Activated naive CD8-positive, alpha-beta T cell treated with anti-CD3 and anti-CD28 coated beads for 36 hours (primary cell): ENCODE measurements at regions not wholly inside any gene's neighbourhood (a gene's known extent, or its start where the extent isn't known, plus 50 kb on each side); places are given as distances from the start of the nearest gene placed in this dataset.
"Not testable (repeated sequence)": the region's sequence is repeated elsewhere in the genome, so short reads cannot be mapped to it uniquely, and the experiment has no call there.

Experiments used
- DNase-seq: peaks from one replicate; pipeline ENCODE4 v3.0.0; 2021
- H3K27ac Mint-ChIP-seq: one replicate; pipeline ENCODE4 v1.8.0; 2022; ENCODE audit warnings: mild to moderate bottlenecking, moderate library complexity, mixed read lengths
- H3K27me3 Mint-ChIP-seq: one replicate; pipeline ENCODE4 v1.8.0; 2022; ENCODE audit warnings: mild to moderate bottlenecking, mixed read lengths
- H3K36me3 Mint-ChIP-seq: one replicate; pipeline ENCODE4 v1.8.0; 2021; ENCODE audit warnings: mild to moderate bottlenecking, mixed read lengths
- H3K4me1 Mint-ChIP-seq: one replicate; pipeline ENCODE4 v1.8.0; 2021; ENCODE audit warnings: mixed read lengths
- H3K4me3 Mint-ChIP-seq: one replicate; pipeline ENCODE4 v1.8.0; 2022; ENCODE audit warnings: mild to moderate bottlenecking, moderate library complexity, mixed read lengths
- H3K9me3 Mint-ChIP-seq: one replicate; pipeline ENCODE4 v1.8.0; 2022; ENCODE audit warnings: mixed read lengths

GRCh38 chr6:144395826-144396225 lies 110.7 kb downstream of the UTRN start:
- no peak overlapping the region for H3K27ac Mint-ChIP-seq
- no peak overlapping the region for H3K4me3 Mint-ChIP-seq
- no peak for DNase-seq
- H3K9me3 Mint-ChIP-seq, result peaks cover 19% of the 10 kb centered on the region
- H3K27me3 Mint-ChIP-seq, result no peaks in the 10 kb centered on the region
- peaks cover 32% of the 10 kb centered on the region for H3K36me3 Mint-ChIP-seq
- peaks cover 33% of the 10 kb centered on the region for H3K4me1 Mint-ChIP-seq

- no peaks in the 10 kb centered on the region for H3K27me3 Mint-ChIP-seq
- no peak for DNase-seq
- H3K36me3 Mint-ChIP-seq, result peaks cover 36% of the 10 kb centered on the region
- H3K4me1 Mint-ChIP-seq, result peaks cover 33% of the 10 kb centered on the region
- H3K9me3 Mint-ChIP-seq, result peaks cover 19% of the 10 kb centered on the region
- no peak overlapping the region for H3K4me3 Mint-ChIP-seq
- H3K27ac Mint-ChIP-seq, result no peak overlapping the region
These were observed 112.0 kb downstream of the UTRN start for GRCh38 chr6:144397141-144397540.

GRCh38 chr6:144400321-144400720 lies 115.2 kb downstream of the UTRN start:
- DNase-seq, result no peak
- H3K27ac Mint-ChIP-seq, result no peak overlapping the region
- peaks cover 10% of the 10 kb centered on the region for H3K9me3 Mint-ChIP-seq
- no peaks in the 10 kb centered on the region for H3K27me3 Mint-ChIP-seq
- H3K4me1 Mint-ChIP-seq, result peaks cover 14% of the 10 kb centered on the region
- H3K36me3 Mint-ChIP-seq, result peaks cover 36% of the 10 kb centered on the region
- H3K4me3 Mint-ChIP-seq, result no peak overlapping the region

- Mint-ChIP-seq H3K36me3 (peaks cover 31% of the 10 kb centered on the region), H3K4me3 (no peak overlapping the region), H3K27me3 (no peaks in the 10 kb centered on the region), H3K27ac (no peak overlapping the region), H3K4me1 (peaks cover 19% of the 10 kb centered on the region), H3K9me3 (peaks cover 10% of the 10 kb centered on the region)
- no peak for DNase-seq
These were observed 116.9 kb downstream of the UTRN start for GRCh38 chr6:144401736-144402733.

- peaks cover 22% of the 10 kb centered on the region for H3K4me1 Mint-ChIP-seq
- no peak overlapping the region for H3K4me3 Mint-ChIP-seq
- peaks cover 30% of the 10 kb centered on the region for H3K36me3 Mint-ChIP-seq
- no peaks in the 10 kb centered on the region for H3K27me3 Mint-ChIP-seq
- H3K27ac Mint-ChIP-seq, result no peak overlapping the region
- DNase-seq, result no peak
- H3K9me3 Mint-ChIP-seq, result peaks cover 6% of the 10 kb centered on the region
These were observed 117.6 kb downstream of the UTRN start for GRCh38 chr6:144402750-144403149.

- Mint-ChIP-seq H3K27me3 (no peaks in the 10 kb centered on the region), H3K4me1 (peaks cover 13% of the 10 kb centered on the region), H3K9me3 (no peaks in the 10 kb centered on the region), H3K27ac (no peak overlapping the region), H3K4me3 (no peak overlapping the region), H3K36me3 (peaks cover 28% of the 10 kb centered on the region)
- no peak for DNase-seq
These were observed 120.0 kb downstream of the UTRN start for GRCh38 chr6:144405163-144405562.

- Mint-ChIP-seq H3K4me3 (no peak overlapping the region), H3K36me3 (peaks cover 36% of the 10 kb centered on the region)
These were observed 121.7 kb downstream of the UTRN start for GRCh38 chr6:144406796-144407195.

GRCh38 chr6:144408161-144408560 lies 123.0 kb downstream of the UTRN start:
- Mint-ChIP-seq H3K36me3 (peaks cover 30% of the 10 kb centered on the region), H3K4me1 (peaks cover 19% of the 10 kb centered on the region), H3K4me3 (no peak overlapping the region), H3K27me3 (no peaks in the 10 kb centered on the region), H3K9me3 (peaks cover 2% of the 10 kb centered on the region), H3K27ac (no peak overlapping the region)
- DNase-seq, result no peak

More at GRCh38 chr6:144406796-144407195, 121.7 kb downstream of the UTRN start:
- Mint-ChIP-seq H3K4me1 (peaks cover 21% of the 10 kb centered on the region), H3K27ac (no peak overlapping the region), H3K27me3 (no peaks in the 10 kb centered on the region), H3K9me3 (peaks cover 2% of the 10 kb centered on the region)
- no peak for DNase-seq

- no peak for DNase-seq
- no peak overlapping the region for H3K4me3 Mint-ChIP-seq
- no peaks in the 10 kb centered on the region for H3K27me3 Mint-ChIP-seq
- peaks cover 19% of the 10 kb centered on the region for H3K4me1 Mint-ChIP-seq
- peaks cover 3% of the 10 kb centered on the region for H3K9me3 Mint-ChIP-seq
- no peak overlapping the region for H3K27ac Mint-ChIP-seq
- peaks cover 29% of the 10 kb centered on the region for H3K36me3 Mint-ChIP-seq
These were observed 124.9 kb downstream of the UTRN start for GRCh38 chr6:144410059-144410458.

- H3K4me3 Mint-ChIP-seq, H3K9me3 Mint-ChIP-seq, DNase-seq, H3K27me3 Mint-ChIP-seq, H3K27ac Mint-ChIP-seq: not testable (repeated sequence)
- peaks cover 20% of the 10 kb centered on the region for H3K4me1 Mint-ChIP-seq
- H3K36me3 Mint-ChIP-seq, result peaks cover 27% of the 10 kb centered on the region
These were observed 125.4 kb downstream of the UTRN start for GRCh38 chr6:144410574-144410973.

- Mint-ChIP-seq H3K27ac (no peak overlapping the region), H3K9me3 (peaks cover 3% of the 10 kb centered on the region), H3K4me3 (peak overlapping the region; percentile 40), H3K27me3 (no peaks in the 10 kb centered on the region), H3K4me1 (peaks cover 21% of the 10 kb centered on the region), H3K36me3 (peaks cover 27% of the 10 kb centered on the region)
- no peak for DNase-seq
These were observed 126.5 kb downstream of the UTRN start for GRCh38 chr6:144411531-144412165.

GRCh38 chr6:144413418-144413817 lies 128.3 kb downstream of the UTRN start:
- H3K36me3 Mint-ChIP-seq, result peaks cover 18% of the 10 kb centered on the region
- DNase-seq, result no peak
- peaks cover 24% of the 10 kb centered on the region for H3K4me1 Mint-ChIP-seq
- peaks cover 3% of the 10 kb centered on the region for H3K9me3 Mint-ChIP-seq
- no peak overlapping the region for H3K27ac Mint-ChIP-seq
- H3K27me3 Mint-ChIP-seq, result no peaks in the 10 kb centered on the region
- H3K4me3 Mint-ChIP-seq, result no peak overlapping the region

- no peaks in the 10 kb centered on the region for H3K27me3 Mint-ChIP-seq
- H3K27ac Mint-ChIP-seq, result no peak overlapping the region
- no peak overlapping the region for H3K4me3 Mint-ChIP-seq
- no peak for DNase-seq
- H3K4me1 Mint-ChIP-seq, result peaks cover 31% of the 10 kb centered on the region
- H3K36me3 Mint-ChIP-seq, result peaks cover 12% of the 10 kb centered on the region
- H3K9me3 Mint-ChIP-seq, result peaks cover 3% of the 10 kb centered on the region
These were observed 129.9 kb downstream of the UTRN start for GRCh38 chr6:144415014-144415413.

- H3K27ac Mint-ChIP-seq, result no peak overlapping the region
- peaks cover 11% of the 10 kb centered on the region for H3K36me3 Mint-ChIP-seq
- peaks cover 2% of the 10 kb centered on the region for H3K9me3 Mint-ChIP-seq
- H3K4me3 Mint-ChIP-seq, result no peak overlapping the region
- peaks cover 31% of the 10 kb centered on the region for H3K4me1 Mint-ChIP-seq
- no peaks in the 10 kb centered on the region for H3K27me3 Mint-ChIP-seq
- no peak for DNase-seq
These were observed 130.7 kb downstream of the UTRN start for GRCh38 chr6:144415835-144416237.

- Mint-ChIP-seq H3K27ac (no peak overlapping the region), H3K9me3 (peaks cover 2% of the 10 kb centered on the region), H3K36me3 (peaks cover 7% of the 10 kb centered on the region), H3K4me1 (peaks cover 28% of the 10 kb centered on the region), H3K27me3 (no peaks in the 10 kb centered on the region), H3K4me3 (no peak overlapping the region)
- no peak for DNase-seq
These were observed 131.1 kb downstream of the UTRN start for GRCh38 chr6:144416244-144416643.
